ENCODE measurements at regions not wholly inside any gene's neighbourhood (a gene's known extent, or its start where the extent isn't known, plus 50 kb on each side); places are given as distances from the start of the nearest gene placed in this dataset.
A peak's percentile ranks its signal among the peaks of the same experiment; 100 is the strongest.

DNA sequence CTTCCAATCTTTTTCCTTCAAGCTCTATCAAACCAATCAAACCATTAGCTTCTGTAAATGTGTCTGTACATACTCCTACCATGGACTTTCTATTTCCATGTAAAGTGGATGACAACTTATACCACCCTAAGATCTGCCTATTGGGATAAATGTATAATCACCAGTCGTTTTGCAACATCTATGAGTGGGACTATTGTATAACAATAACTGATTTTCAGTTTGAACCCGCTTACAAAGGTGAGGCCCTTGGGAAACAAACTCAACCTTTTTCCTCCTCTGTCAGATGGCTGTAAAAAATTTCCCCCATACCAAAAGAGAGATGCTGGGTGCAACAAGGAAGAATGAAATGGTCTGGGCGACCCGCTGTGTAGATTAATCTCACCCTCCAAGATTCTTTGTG, 399.1 kb upstream of the ADAMTS5 start:
- peaks cover 16% of the 10 kb centered on the region for H3K4me1 ChIP-seq (ENCODE audit: insufficient read depth)
- H3K27ac Mint-ChIP-seq = no peak overlapping the region
- TF ChIP-seq, protein P1, sequence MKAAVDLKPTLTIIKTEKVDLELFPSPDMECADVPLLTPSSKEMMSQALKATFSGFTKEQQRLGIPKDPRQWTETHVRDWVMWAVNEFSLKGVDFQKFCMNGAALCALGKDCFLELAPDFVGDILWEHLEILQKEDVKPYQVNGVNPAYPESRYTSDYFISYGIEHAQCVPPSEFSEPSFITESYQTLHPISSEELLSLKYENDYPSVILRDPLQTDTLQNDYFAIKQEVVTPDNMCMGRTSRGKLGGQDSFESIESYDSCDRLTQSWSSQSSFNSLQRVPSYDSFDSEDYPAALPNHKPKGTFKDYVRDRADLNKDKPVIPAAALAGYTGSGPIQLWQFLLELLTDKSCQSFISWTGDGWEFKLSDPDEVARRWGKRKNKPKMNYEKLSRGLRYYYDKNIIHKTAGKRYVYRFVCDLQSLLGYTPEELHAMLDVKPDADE (IDR thresholded peaks at IDR 0.05) = no peak
- TF ChIP-seq, protein P2, sequence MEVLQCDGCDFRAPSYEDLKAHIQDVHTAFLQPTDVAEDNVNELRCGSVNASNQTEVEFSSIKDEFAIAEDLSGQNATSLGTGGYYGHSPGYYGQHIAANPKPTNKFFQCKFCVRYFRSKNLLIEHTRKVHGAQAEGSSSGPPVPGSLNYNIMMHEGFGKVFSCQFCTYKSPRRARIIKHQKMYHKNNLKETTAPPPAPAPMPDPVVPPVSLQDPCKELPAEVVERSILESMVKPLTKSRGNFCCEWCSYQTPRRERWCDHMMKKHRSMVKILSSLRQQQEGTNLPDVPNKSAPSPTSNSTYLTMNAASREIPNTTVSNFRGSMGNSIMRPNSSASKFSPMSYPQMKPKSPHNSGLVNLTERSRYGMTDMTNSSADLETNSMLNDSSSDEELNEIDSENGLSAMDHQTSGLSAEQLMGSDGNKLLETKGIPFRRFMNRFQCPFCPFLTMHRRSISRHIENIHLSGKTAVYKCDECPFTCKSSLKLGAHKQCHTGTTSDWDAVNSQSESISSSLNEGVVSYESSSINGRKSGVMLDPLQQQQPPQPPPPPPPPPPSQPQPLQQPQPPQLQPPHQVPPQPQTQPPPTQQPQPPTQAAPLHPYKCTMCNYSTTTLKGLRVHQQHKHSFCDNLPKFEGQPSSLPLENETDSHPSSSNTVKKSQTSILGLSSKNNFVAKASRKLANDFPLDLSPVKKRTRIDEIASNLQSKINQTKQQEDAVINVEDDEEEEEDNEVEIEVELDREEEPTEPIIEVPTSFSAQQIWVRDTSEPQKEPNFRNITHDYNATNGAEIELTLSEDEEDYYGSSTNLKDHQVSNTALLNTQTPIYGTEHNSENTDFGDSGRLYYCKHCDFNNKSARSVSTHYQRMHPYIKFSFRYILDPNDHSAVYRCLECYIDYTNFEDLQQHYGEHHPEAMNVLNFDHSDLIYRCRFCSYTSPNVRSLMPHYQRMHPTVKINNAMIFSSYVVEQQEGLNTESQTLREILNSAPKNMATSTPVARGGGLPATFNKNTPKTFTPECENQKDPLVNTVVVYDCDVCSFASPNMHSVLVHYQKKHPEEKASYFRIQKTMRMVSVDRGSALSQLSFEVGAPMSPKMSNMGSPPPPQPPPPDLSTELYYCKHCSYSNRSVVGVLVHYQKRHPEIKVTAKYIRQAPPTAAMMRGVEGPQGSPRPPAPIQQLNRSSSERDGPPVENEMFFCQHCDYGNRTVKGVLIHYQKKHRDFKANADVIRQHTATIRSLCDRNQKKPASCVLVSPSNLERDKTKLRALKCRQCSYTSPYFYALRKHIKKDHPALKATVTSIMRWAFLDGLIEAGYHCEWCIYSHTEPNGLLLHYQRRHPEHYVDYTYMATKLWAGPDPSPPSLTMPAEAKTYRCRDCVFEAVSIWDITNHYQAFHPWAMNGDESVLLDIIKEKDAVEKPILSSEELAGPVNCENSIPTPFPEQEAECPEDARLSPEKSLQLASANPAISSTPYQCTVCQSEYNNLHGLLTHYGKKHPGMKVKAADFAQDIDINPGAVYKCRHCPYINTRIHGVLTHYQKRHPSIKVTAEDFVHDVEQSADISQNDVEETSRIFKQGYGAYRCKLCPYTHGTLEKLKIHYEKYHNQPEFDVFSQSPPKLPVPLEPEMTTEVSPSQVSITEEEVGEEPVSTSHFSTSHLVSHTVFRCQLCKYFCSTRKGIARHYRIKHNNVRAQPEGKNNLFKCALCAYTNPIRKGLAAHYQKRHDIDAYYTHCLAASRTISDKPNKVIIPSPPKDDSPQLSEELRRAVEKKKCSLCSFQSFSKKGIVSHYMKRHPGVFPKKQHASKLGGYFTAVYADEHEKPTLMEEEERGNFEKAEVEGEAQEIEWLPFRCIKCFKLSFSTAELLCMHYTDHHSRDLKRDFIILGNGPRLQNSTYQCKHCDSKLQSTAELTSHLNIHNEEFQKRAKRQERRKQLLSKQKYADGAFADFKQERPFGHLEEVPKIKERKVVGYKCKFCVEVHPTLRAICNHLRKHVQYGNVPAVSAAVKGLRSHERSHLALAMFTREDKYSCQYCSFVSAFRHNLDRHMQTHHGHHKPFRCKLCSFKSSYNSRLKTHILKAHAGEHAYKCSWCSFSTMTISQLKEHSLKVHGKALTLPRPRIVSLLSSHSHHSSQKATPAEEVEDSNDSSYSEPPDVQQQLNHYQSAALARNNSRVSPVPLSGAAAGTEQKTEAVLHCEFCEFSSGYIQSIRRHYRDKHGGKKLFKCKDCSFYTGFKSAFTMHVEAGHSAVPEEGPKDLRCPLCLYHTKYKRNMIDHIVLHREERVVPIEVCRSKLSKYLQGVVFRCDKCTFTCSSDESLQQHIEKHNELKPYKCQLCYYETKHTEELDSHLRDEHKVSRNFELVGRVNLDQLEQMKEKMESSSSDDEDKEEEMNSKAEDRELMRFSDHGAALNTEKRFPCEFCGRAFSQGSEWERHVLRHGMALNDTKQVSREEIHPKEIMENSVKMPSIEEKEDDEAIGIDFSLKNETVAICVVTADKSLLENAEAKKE (CRISPR knock-in tag; IDR thresholded peaks at IDR 0.05) = no peak
- TF ChIP-seq POLR2AphosphoS5 (IDR thresholded peaks at IDR 0.05; ENCODE audit: low read depth) (no peak), ZNF331 (CRISPR knock-in tag; IDR thresholded peaks at IDR 0.05; ENCODE audit: low read depth) (no peak), ZNF114 (CRISPR knock-in tag; IDR thresholded peaks at IDR 0.05) (no peak), NANOG (IDR thresholded peaks at IDR 0.05; ENCODE audit: borderline replicate concordance) (no peak), STAT1 (IDR thresholded peaks at IDR 0.05; ENCODE audit: unreplicated experiment) (no peak), CREB1 (CRISPR knock-in tag; IDR thresholded peaks at IDR 0.05; ENCODE audit: low read depth) (no peak)
- TF ChIP-seq, protein P3, sequence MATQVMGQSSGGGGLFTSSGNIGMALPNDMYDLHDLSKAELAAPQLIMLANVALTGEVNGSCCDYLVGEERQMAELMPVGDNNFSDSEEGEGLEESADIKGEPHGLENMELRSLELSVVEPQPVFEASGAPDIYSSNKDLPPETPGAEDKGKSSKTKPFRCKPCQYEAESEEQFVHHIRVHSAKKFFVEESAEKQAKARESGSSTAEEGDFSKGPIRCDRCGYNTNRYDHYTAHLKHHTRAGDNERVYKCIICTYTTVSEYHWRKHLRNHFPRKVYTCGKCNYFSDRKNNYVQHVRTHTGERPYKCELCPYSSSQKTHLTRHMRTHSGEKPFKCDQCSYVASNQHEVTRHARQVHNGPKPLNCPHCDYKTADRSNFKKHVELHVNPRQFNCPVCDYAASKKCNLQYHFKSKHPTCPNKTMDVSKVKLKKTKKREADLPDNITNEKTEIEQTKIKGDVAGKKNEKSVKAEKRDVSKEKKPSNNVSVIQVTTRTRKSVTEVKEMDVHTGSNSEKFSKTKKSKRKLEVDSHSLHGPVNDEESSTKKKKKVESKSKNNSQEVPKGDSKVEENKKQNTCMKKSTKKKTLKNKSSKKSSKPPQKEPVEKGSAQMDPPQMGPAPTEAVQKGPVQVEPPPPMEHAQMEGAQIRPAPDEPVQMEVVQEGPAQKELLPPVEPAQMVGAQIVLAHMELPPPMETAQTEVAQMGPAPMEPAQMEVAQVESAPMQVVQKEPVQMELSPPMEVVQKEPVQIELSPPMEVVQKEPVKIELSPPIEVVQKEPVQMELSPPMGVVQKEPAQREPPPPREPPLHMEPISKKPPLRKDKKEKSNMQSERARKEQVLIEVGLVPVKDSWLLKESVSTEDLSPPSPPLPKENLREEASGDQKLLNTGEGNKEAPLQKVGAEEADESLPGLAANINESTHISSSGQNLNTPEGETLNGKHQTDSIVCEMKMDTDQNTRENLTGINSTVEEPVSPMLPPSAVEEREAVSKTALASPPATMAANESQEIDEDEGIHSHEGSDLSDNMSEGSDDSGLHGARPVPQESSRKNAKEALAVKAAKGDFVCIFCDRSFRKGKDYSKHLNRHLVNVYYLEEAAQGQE (IDR thresholded peaks at IDR 0.05; ENCODE audit: unreplicated experiment) = no peak
- H3K27ac ChIP-seq (ENCODE audit: low read depth) = no peak overlapping the region
- H3K4me3 Mint-ChIP-seq = no peak overlapping the region
- no peaks in the 10 kb centered on the region for H3K27me3 ChIP-seq (ENCODE audit: insufficient read depth)
- no peaks in the 10 kb centered on the region for H3K36me3 ChIP-seq (ENCODE audit: insufficient read depth)
- peaks cover 15% of the 10 kb centered on the region; the same call in 2 of the 3 replicates for H3K4me1 Mint-ChIP-seq
- no peaks in the 10 kb centered on the region for H3F3A ChIP-seq (replicated peaks; ENCODE audit: low read depth)
- H3K4me2 ChIP-seq = no peak overlapping the region
- H3K9me2 ChIP-seq (ENCODE audit: insufficient read depth) = peaks cover 21% of the 10 kb centered on the region
- peaks cover 5% of the 10 kb centered on the region for H3K27me3 Mint-ChIP-seq (ENCODE audit: insufficient read depth, low read depth, poor library complexity)
- H3K9me3 Mint-ChIP-seq = no peaks in the 10 kb centered on the region
- H3K36me3 Mint-ChIP-seq (ENCODE audit: low read depth) = peaks cover 3% of the 10 kb centered on the region; the same call in 1 of the 3 replicates
- no peaks in the 10 kb centered on the region for H4K20me1 ChIP-seq (replicated peaks; ENCODE audit: insufficient read depth)
- H3K79me2 ChIP-seq (replicated peaks; ENCODE audit: insufficient read depth) = no peaks in the 10 kb centered on the region
- no peak overlapping the region for H3K4me3 ChIP-seq
- DNase-seq (ENCODE audit: low spot score) (no peak), ATAC-seq (no peak)
- 0 out of 2 replicates have a peak overlapping the region, but pooled peaks have one; percentile 16 for H2AFZ ChIP-seq

All from GM23338 (cell line).